K562 (cell line): ENCODE measurements at regions not wholly inside any gene's neighbourhood (a gene's known extent, or its start where the extent isn't known, plus 50 kb on each side); places are given as distances from the start of the nearest gene placed in this dataset.

Experiments
- ATAC-seq: fragments of 200-7000 bp; cut with Tn5 transposase; 3 replicates; pipeline ENCODE4 v1.9.1; 2020; ENCODE audit warnings: moderate library complexity
- BruUV-seq: library from RNA; stranded (reverse); fragments of 400-500 nt; replicated peaks from 2 replicates; lab custom pipeline; 2021; lab: Mats Ljungman, UMichigan
- CTCF ChIA-PET: fragments of 300-600 bp; formaldehyde crosslinking; extraction: SDS; loops from one replicate; lab custom pipeline; 2021; ENCODE audit warnings: low intra/inter-chr PET ratio; lab: Yijun Ruan, JAX
- POLR2A ChIA-PET: fragments of 300-600, 350-650 bp; sonication (Branson Sonifier 250); formaldehyde crosslinking; extraction: SDS; loops from one replicate; lab custom pipeline; 2021; ENCODE audit warnings: antibody characterized with exemption, inconsistent platforms; lab: Yijun Ruan, JAX
- DNase-seq, 4 experiments: peaks; one replicate each; pipeline versions ENCODE4 v3.0.0 to v3.0.0-alpha.2; 2011 to 2018; ENCODE audit warnings: low spot score in 3 of 4, mixed read lengths in 3 of 4; ENCODE audit errors: extremely low read depth in 1 of 4
- FAIRE-seq: peaks from 2 replicates; lab custom pipeline; 2011; peaks lifted over from hg19 to GRCh38; lab: Jason Lieb, UNC
- H2AFZ ChIP-seq: 2 replicates; pipeline ENCODE4 v1.6.0; 2011; ENCODE audit warnings: low read depth, low read length, control low read depth, inconsistent platforms
- H3K27ac ChIP-seq: fragments of 200-600 bp; 3 replicates; pipeline ENCODE4 v1.8.0; 2011; ENCODE audit warnings: low read depth, mild to moderate bottlenecking, control low read depth, inconsistent platforms, low read length, moderate library complexity, mixed read lengths; ENCODE audit errors: extremely low read depth
- H3K27me3 ChIP-seq, 2 experiments: fragments of 300-600 bp in 1 of 2; 2 replicates in 1 of 2; 3 replicates in 1 of 2; pipeline versions ENCODE4 v1.6.0 to v1.8.0; 2011; ENCODE audit warnings: inconsistent platforms in 2 of 2, low read length in 2 of 2, mild to moderate bottlenecking in 1 of 2, mixed read lengths in 1 of 2, moderate library complexity in 1 of 2; ENCODE audit not compliant: control insufficient read depth in 2 of 2, insufficient read depth in 2 of 2
- H3K36me3 ChIP-seq: fragments of 300-600 bp; 3 replicates; pipeline ENCODE4 v1.8.0; 2011; ENCODE audit warnings: mild to moderate bottlenecking, low read length, inconsistent platforms; ENCODE audit not compliant: control insufficient read depth, insufficient read depth
- H3K4me1 ChIP-seq, 2 experiments: fragments of 200-600 bp in 1 of 2; replicated peaks in 1 of 2; 2 replicates in 1 of 2; 3 replicates in 1 of 2; pipeline versions ENCODE4 v1.5.1 to v1.8.0; 2011; ENCODE audit warnings: inconsistent platforms in 2 of 2, low read length in 2 of 2, mild to moderate bottlenecking in 1 of 2, mixed read lengths in 1 of 2, moderate library complexity in 1 of 2; ENCODE audit not compliant: control insufficient read depth in 2 of 2, insufficient read depth in 2 of 2
- H3K4me2 ChIP-seq: 2 replicates; pipeline ENCODE4 v1.6.1; 2011; ENCODE audit warnings: low read length, control low read depth, inconsistent platforms, mixed read lengths; ENCODE audit not compliant: insufficient read depth
- H3K4me3 ChIP-seq: fragments of 200-600 bp; sonication (generic), shearing (Covaris generic); 2 replicates; pipeline ENCODE4 v1.5.1; 2016; ENCODE audit warnings: control low read depth, inconsistent platforms
- H3K79me2 ChIP-seq: fragments of 200-600 bp; 3 replicates; pipeline ENCODE4 v1.8.0; 2011; ENCODE audit warnings: low read length, inconsistent platforms; ENCODE audit not compliant: control insufficient read depth, insufficient read depth
- H3K9ac ChIP-seq, 2 experiments: 2 replicates each; pipeline versions ENCODE4 v1.6.0 to v1.6.1; 2011; ENCODE audit warnings: low read depth in 2 of 2, low read length in 2 of 2, control low read depth in 1 of 2, inconsistent platforms in 1 of 2, mild to moderate bottlenecking in 1 of 2, mixed read lengths in 1 of 2; ENCODE audit not compliant: insufficient read depth in 1 of 2
- H3K9me1 ChIP-seq: one replicate; pipeline ENCODE4 v1.6.0; 2011; ENCODE audit warnings: inconsistent platforms, mild to moderate bottlenecking, low read length, moderate library complexity; ENCODE audit not compliant: control insufficient read depth, insufficient read depth
- H3K9me3 ChIP-seq: replicated peaks from 2 replicates; pipeline ENCODE4 v1.5.1; 2011; ENCODE audit warnings: low read depth, low read length, inconsistent platforms; ENCODE audit not compliant: control insufficient read depth, insufficient read depth
- H4K20me1 ChIP-seq: replicated peaks from 2 replicates; pipeline ENCODE4 v1.6.1; 2011; ENCODE audit warnings: low read length, inconsistent platforms, mixed read lengths; ENCODE audit not compliant: control insufficient read depth, insufficient read depth
- CBX5 ChIP-seq: IDR thresholded peaks from 2 replicates; pipeline ENCODE4 v1.6.1; 2014; ENCODE audit warnings: low read depth, borderline replicate concordance
- ESRRB ChIP-seq: fragments of 250-450 bp; sonication (Bioruptor Pico); IDR thresholded peaks from 2 replicates; pipeline ENCODE4 v1.5.0; 2020; ENCODE audit warnings: mild to moderate bottlenecking, moderate library complexity, borderline replicate concordance
- HDAC6 ChIP-seq: IDR thresholded peaks from 2 replicates; pipeline ENCODE4 v1.6.1; 2012; ENCODE audit warnings: low read depth, mild to moderate bottlenecking, control low read depth, inconsistent platforms, low read length, moderate library complexity
- HNRNPLL ChIP-seq: fragments of 200-400 bp; formaldehyde crosslinking; IDR thresholded peaks from 2 replicates; pipeline ENCODE4 v1.6.1; 2017; ENCODE audit warnings: low read length, low read depth, mild to moderate bottlenecking; ENCODE audit not compliant: poor library complexity, severe bottlenecking
- HOXB6 ChIP-seq: fragments of 250-450 bp; sonication (Bioruptor Pico); IDR thresholded peaks from 2 replicates; pipeline ENCODE4 v1.5.1; 2022; ENCODE audit warnings: mild to moderate bottlenecking, borderline replicate concordance
- HSF4 ChIP-seq: fragments of 250-450 bp; sonication (Bioruptor Pico); IDR thresholded peaks from 2 replicates; pipeline ENCODE4 v2.1.2; 2022; ENCODE audit warnings: mild to moderate bottlenecking, moderate library complexity, borderline replicate concordance
- KDM2B ChIP-seq: fragments of 250-450 bp; sonication (Bioruptor Pico); IDR thresholded peaks from 2 replicates; pipeline ENCODE4 v1.8.0; 2021; ENCODE audit warnings: mild to moderate bottlenecking, moderate library complexity
- KLF10 ChIP-seq: fragments of 250-450 bp; sonication (Bioruptor Pico); IDR thresholded peaks from 2 replicates; pipeline ENCODE4 v1.6.1; 2021; ENCODE audit warnings: matching md5 sums
- NCOA1 ChIP-seq: fragments of 450-650 bp; IDR thresholded peaks from 2 replicates; pipeline ENCODE4 v1.6.1; 2016; ENCODE audit warnings: low read depth
- PHB ChIP-seq: fragments of 250-450 bp; sonication (Bioruptor Pico); IDR thresholded peaks from 2 replicates; pipeline ENCODE4 v1.5.0; 2021
- PHF8 ChIP-seq: fragments of 200-600 bp; sonication (generic); IDR thresholded peaks from 2 replicates; pipeline ENCODE4 v1.6.1; 2012; ENCODE audit warnings: mixed run types, mild to moderate bottlenecking, inconsistent platforms, low read length, moderate library complexity, borderline replicate concordance
- RFX7 ChIP-seq: fragments of 250-450 bp; sonication (Bioruptor Pico); IDR thresholded peaks from 2 replicates; pipeline ENCODE4 v1.5.1; 2021; ENCODE audit warnings: mild to moderate bottlenecking
- SMAD4 ChIP-seq: fragments of 250-450 bp; sonication (Bioruptor Pico); conservative IDR thresholded peaks from 2 replicates; pipeline ENCODE4 v1.8.0; 2021; ENCODE audit warnings: inconsistent platforms, mild to moderate bottlenecking, moderate library complexity
- TEAD1 ChIP-seq, 2 experiments: fragments of 450-650 bp in 1 of 2; sonication (generic) in 1 of 2; formaldehyde crosslinking; IDR thresholded peaks; 2 replicates each; pipeline versions ENCODE4 v1.4.0 to v1.8.0; 2020 to 2022; ENCODE audit warnings: mild to moderate bottlenecking in 2 of 2, missing genetic modification reagents in 1 of 2
- in situ Hi-C: fragments of 300-500 bp; cut with MboI; formaldehyde crosslinking; loops from 4 replicates; pipeline ENCODE4 v1.15.0; 2018; ENCODE audit warnings: inconsistent platforms, mixed read lengths
- intact Hi-C: fragments of 100-400 bp; cut with micrococcal nuclease; formaldehyde crosslinking; loops from 2 replicates; pipeline ENCODE4 v1.14.2; 2022
- TF ChIP-seq, protein P1 (sequence below), 3 experiments: fragments of 200-800 bp in 1 of 3; sonication (Bioruptor generic) in 1 of 3; sonication (generic) in 1 of 3; formaldehyde crosslinking in 1 of 3; IDR thresholded peaks; 2 replicates each; pipeline versions ENCODE4 v1.6.1 to v1.8.0; 2016 to 2022; ENCODE audit warnings: mild to moderate bottlenecking in 2 of 3, missing compliant biosample characterization in 2 of 3, missing genetic modification characterization in 2 of 3, missing genetic modification reagents in 1 of 3

DNA sequence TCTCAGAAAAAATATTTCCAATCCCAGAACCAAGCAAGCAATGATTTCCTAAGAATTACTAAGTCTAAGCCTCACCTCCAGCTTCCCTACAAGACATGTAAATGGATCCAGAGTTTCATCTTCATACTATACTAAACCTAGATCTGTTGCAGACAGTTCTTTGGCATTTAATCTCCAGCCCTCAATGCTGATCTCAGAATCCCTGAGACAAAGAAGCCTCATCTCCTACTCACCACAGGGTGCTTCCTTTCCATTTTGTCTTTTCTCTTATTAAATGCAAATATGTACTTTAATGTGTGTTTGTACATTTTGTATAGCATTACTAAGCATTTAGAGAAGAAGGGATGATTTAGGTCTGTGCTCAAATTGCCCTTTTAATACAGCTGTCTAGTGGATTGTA, 954.9 kb downstream of the TDRD15 start:
- Histone ChIP-seq H3K4me1 (no peaks in the 10 kb centered on the region), H3K9me3 (no peaks in the 10 kb centered on the region), H3K27ac (no peak overlapping the region), H3K9me1 (no peaks in the 10 kb centered on the region)
- no peak for ATAC-seq
- BruUV-seq: no TSS peak
- in situ Hi-C loops: no loop called here
- no peak for TF ChIP-seq ESRRB
- no peak for TF ChIP-seq PHB (CRISPR knock-in tag)
- no peak for TF ChIP-seq TEAD1 (CRISPR knock-in tag; IDR thresholded peaks at IDR 0.05)
- TF ChIP-seq SMAD4 (CRISPR knock-in tag): no peak
- no peak for TF ChIP-seq NCOA1
- TF ChIP-seq HNRNPLL: no peak
- TF ChIP-seq KLF10 (CRISPR knock-in tag): no peak
- no peak for TF ChIP-seq PHF8
- TF ChIP-seq CBX5: no peak
- no peak for TF ChIP-seq RFX7 (CRISPR knock-in tag)
- no peak for TF ChIP-seq HOXB6
- TF ChIP-seq, protein P1, sequence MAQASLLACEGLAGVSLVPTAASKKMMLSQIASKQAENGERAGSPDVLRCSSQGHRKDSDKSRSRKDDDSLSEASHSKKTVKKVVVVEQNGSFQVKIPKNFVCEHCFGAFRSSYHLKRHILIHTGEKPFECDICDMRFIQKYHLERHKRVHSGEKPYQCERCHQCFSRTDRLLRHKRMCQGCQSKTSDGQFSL (CRISPR knock-in tag; IDR thresholded peaks at IDR 0.05): no peak
- TF ChIP-seq, protein P1 (tag; IDR thresholded peaks at IDR 0.05): no peak
- TF ChIP-seq HSF4 (CRISPR knock-in tag): no peak
- TF ChIP-seq KDM2B (CRISPR knock-in tag): no peak
- TF ChIP-seq HDAC6: no peak
- TF ChIP-seq, all 486 proteins: peak for 0
- Histone ChIP-seq H3K4me3 (no peak overlapping the region), H3K4me2 (no peak overlapping the region), H3K9ac (no peak overlapping the region), H3K27me3 (no peaks in the 10 kb centered on the region), H2AFZ (no peak overlapping the region), H4K20me1 (no peaks in the 10 kb centered on the region), H3K36me3 (no peaks in the 10 kb centered on the region), H3K79me2 (no peaks in the 10 kb centered on the region)
- POLR2A ChIA-PET: no interaction called here
- CTCF ChIA-PET: no interaction called here
- DNase-seq: no peak
- FAIRE-seq: no peak
- intact Hi-C loops: no loop called here
